HepG2 (cell line): ENCODE measurements at regions not wholly inside any gene's neighbourhood (a gene's known extent, or its start where the extent isn't known, plus 50 kb on each side); places are given as distances from the start of the nearest gene placed in this dataset.

Source experiments
- ATAC-seq: fragments of 200-7000 bp; cut with Tn5 transposase; 3 replicates; pipeline ENCODE4 v1.9.1; 2020; ENCODE audit warnings: mild to moderate bottlenecking, moderate library complexity
- BruUV-seq: library from RNA; stranded (reverse); fragments of 400-500 nt; replicated peaks from 2 replicates; lab custom pipeline; 2021; lab: Mats Ljungman, UMichigan
- CTCF ChIA-PET: fragments of 300-600 bp; formaldehyde crosslinking; extraction: SDS; loops from one replicate; lab custom pipeline; 2021; ENCODE audit warnings: low total read pairs, inconsistent platforms, low intra/inter-chr PET ratio; lab: Yijun Ruan, JAX
- POLR2A ChIA-PET: fragments of 350-600 bp; sonication (Branson Sonifier 250); formaldehyde crosslinking; loops from one replicate; lab custom pipeline; 2020; ENCODE audit warnings: antibody characterized with exemption, inconsistent platforms; lab: Yijun Ruan, JAX
- DNase-seq: peaks from one replicate; pipeline ENCODE4 v3.0.0-alpha.2; 2015; ENCODE audit warnings: low spot score
- FAIRE-seq: peaks from 3 replicates; lab custom pipeline; 2011; peaks lifted over from hg19 to GRCh38; lab: Jason Lieb, UNC
- H2AFZ ChIP-seq: one replicate; pipeline ENCODE4 v1.6.1; 2011; ENCODE audit warnings: low read length, inconsistent platforms
- H3K27ac ChIP-seq: fragments of 300-600 bp; 3 replicates; pipeline ENCODE4 v1.8.0; 2011; ENCODE audit warnings: mixed run types, mild to moderate bottlenecking, mixed read lengths, low read length, inconsistent platforms; ENCODE audit not compliant: insufficient read depth; ENCODE audit errors: extremely low read length
- H3K27me3 ChIP-seq, 2 experiments: fragments of 200-600 bp in 1 of 2; 2 replicates in 1 of 2; 3 replicates in 1 of 2; pipeline versions ENCODE4 v1.6.0 to v1.8.0; 2011; ENCODE audit warnings: low read length in 2 of 2, mild to moderate bottlenecking in 2 of 2, moderate library complexity in 2 of 2, inconsistent platforms in 1 of 2; ENCODE audit not compliant: insufficient read depth in 2 of 2, control insufficient read depth in 1 of 2
- H3K36me3 ChIP-seq, 2 experiments: fragments of 200-600 bp in 1 of 2; replicated peaks in 1 of 2; 2 replicates in 1 of 2; 3 replicates in 1 of 2; pipeline versions ENCODE4 v1.5.1 to v1.8.0; 2011; ENCODE audit warnings: low read length in 2 of 2, inconsistent platforms in 1 of 2; ENCODE audit not compliant: insufficient read depth in 2 of 2, control insufficient read depth in 1 of 2
- H3K4me1 ChIP-seq: 2 replicates; pipeline ENCODE4 v1.5.1; 2012; ENCODE audit warnings: low read length, inconsistent platforms; ENCODE audit not compliant: insufficient read depth
- H3K4me2 ChIP-seq: 2 replicates; pipeline ENCODE4 v1.6.0; 2011; ENCODE audit warnings: low read depth, low read length, inconsistent platforms
- H3K4me3 ChIP-seq, 3 experiments: fragments of 200-600 bp in 1 of 3; sonication (generic), shearing (Covaris generic) in 1 of 3; replicated peaks in 1 of 3; 2 replicates each; pipeline ENCODE4 v1.5.1; 2011 to 2016; ENCODE audit warnings: low read length in 3 of 3, inconsistent platforms in 2 of 3, low read depth in 2 of 3, mild to moderate bottlenecking in 2 of 3, control low read depth in 1 of 3, mixed read lengths in 1 of 3; ENCODE audit not compliant: insufficient read depth in 1 of 3
- H3K79me2 ChIP-seq: one replicate; pipeline ENCODE4 v1.6.1; 2011; ENCODE audit warnings: low read length, inconsistent platforms; ENCODE audit not compliant: insufficient read depth
- H3K9ac ChIP-seq: 2 replicates; pipeline ENCODE4 v1.6.0; 2011; ENCODE audit warnings: mild to moderate bottlenecking, low read depth, low read length, inconsistent platforms; ENCODE audit not compliant: insufficient read depth
- H3K9me3 ChIP-seq: 2 replicates; pipeline ENCODE4 v1.5.1; 2012; ENCODE audit warnings: mild to moderate bottlenecking, low read length
- H4K20me1 ChIP-seq: 2 replicates; pipeline ENCODE4 v1.6.0; 2011; ENCODE audit warnings: inconsistent platforms, mild to moderate bottlenecking, low read length, moderate library complexity; ENCODE audit not compliant: insufficient read depth
- KLF6 ChIP-seq: IDR thresholded peaks from 2 replicates; pipeline ENCODE4 v1.8.0; 2016; ENCODE audit warnings: missing biosample characterization, missing genetic modification reagents
- MED8 ChIP-seq: sonication (generic); formaldehyde crosslinking; IDR thresholded peaks from 2 replicates; pipeline ENCODE4 v1.8.1; 2023; ENCODE audit warnings: mild to moderate bottlenecking, missing genetic modification reagents; ENCODE audit not compliant: insufficient replicate concordance
- NBN ChIP-seq: fragments of 450-650 bp; conservative IDR thresholded peaks from 2 replicates; pipeline ENCODE4 v1.6.1; 2017
- NCOA2 ChIP-seq: sonication (generic); formaldehyde crosslinking; IDR thresholded peaks from 2 replicates; pipeline ENCODE4 v1.8.0; 2022; ENCODE audit warnings: inconsistent platforms
- NFYC ChIP-seq: IDR thresholded peaks from 2 replicates; pipeline ENCODE4 v1.6.1; 2016; ENCODE audit warnings: missing genetic modification reagents, missing compliant biosample characterization
- ONECUT2 ChIP-seq: sonication (generic); formaldehyde crosslinking; IDR thresholded peaks from 2 replicates; pipeline ENCODE4 v1.4.0; 2020; ENCODE audit warnings: missing genetic modification reagents
- PPARG ChIP-seq: conservative IDR thresholded peaks from 2 replicates; pipeline ENCODE4 v1.6.1; 2016; ENCODE audit warnings: missing biosample characterization, missing genetic modification reagents
- ZBTB3 ChIP-seq: sonication (generic); formaldehyde crosslinking; IDR thresholded peaks from 2 replicates; pipeline ENCODE4 v1.4.0; 2020; ENCODE audit warnings: low read depth, mild to moderate bottlenecking, moderate library complexity, missing genetic modification reagents, borderline replicate concordance
- ZNF446 ChIP-seq: sonication (generic); formaldehyde crosslinking; IDR thresholded peaks from 2 replicates; pipeline ENCODE4 v1.5.0; 2020; ENCODE audit warnings: mild to moderate bottlenecking, missing genetic modification reagents
- ZNF451 ChIP-seq: sonication (generic); formaldehyde crosslinking; IDR thresholded peaks from 2 replicates; pipeline ENCODE4 v1.5.0; 2020; ENCODE audit warnings: mild to moderate bottlenecking, missing genetic modification reagents
- ZNF549 ChIP-seq: sonication (generic); formaldehyde crosslinking; IDR thresholded peaks from 2 replicates; pipeline ENCODE4 v1.5.0; 2020; ENCODE audit warnings: missing genetic modification reagents
- ZNF589 ChIP-seq: sonication (generic); formaldehyde crosslinking; conservative IDR thresholded peaks from 2 replicates; pipeline ENCODE4 v1.8.0; 2022; ENCODE audit warnings: mild to moderate bottlenecking, moderate library complexity, missing genetic modification reagents
- WGBS: methylation state at CpG from one replicate; pipeline ENCODE4 v1.1.6; 2017; ENCODE audit warnings: low lambda C conversion rate; 5-methylcytosine and 5-hydroxymethylcytosine counted together
- in situ Hi-C: cut with HindIII; loops from 2 replicates; pipeline ENCODE4 v1.10.0; 2017; ENCODE audit warnings: low pct_unique_long_range_greater_than_20kb; ENCODE audit not compliant: extremely low pct_ligation_motif_present
- intact Hi-C: fragments of 100-400 bp; cut with micrococcal nuclease; formaldehyde crosslinking; loops from one replicate; pipeline ENCODE4 v1.10.0; 2022; ENCODE audit not compliant: unreplicated experiment
- TF ChIP-seq, protein P1 (sequence below): sonication (generic); formaldehyde crosslinking; IDR thresholded peaks from 2 replicates; pipeline ENCODE4 v1.8.0; 2022; ENCODE audit warnings: mild to moderate bottlenecking, missing genetic modification reagents
- TF ChIP-seq, protein P2 (sequence below): IDR thresholded peaks from 2 replicates; pipeline ENCODE4 v1.6.1; 2018; ENCODE audit warnings: missing genetic modification reagents, mild to moderate bottlenecking, missing compliant biosample characterization
- TF ChIP-seq, protein P3 (sequence below), 2 experiments: fragments of 450-650 bp in 1 of 2; sonication (generic) in 1 of 2; formaldehyde crosslinking in 1 of 2; IDR thresholded peaks; 2 replicates each; pipeline versions ENCODE4 v1.6.1 to v1.8.0; 2016 to 2022; ENCODE audit warnings: antibody characterized with exemption in 1 of 2, mild to moderate bottlenecking in 1 of 2, missing genetic modification reagents in 1 of 2

DNA sequence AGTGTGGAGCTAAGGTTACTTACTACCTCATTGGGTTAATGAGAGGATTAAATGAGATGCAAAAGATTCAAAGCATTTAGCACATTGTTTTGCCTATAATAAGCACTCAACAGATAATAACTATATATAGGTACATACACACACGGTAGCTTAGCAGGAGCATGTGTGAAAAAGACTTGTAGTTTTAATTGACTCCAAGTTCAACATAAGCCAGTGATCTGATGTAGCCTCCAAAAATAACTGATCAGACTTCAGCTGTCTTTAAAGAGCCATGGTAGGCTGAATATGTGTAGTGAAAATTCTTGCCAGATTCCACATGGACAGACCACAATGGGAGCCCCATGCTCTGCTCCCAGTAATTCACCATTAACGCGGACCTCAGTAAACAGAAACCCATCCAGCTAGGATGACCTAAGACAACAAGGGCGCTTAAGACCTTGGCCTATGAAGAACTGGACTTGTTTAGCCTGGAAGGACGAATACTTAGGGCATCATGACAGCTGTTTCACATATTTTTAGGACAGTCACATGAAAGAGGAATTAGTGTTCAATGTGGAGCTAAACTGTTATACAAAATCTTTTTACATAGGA is 115.1 kb upstream of the ZNF366 start:
- FAIRE-seq = no peak
- in situ Hi-C loops = no loop called here
- Histone ChIP-seq H4K20me1 (no peaks in the 10 kb centered on the region), H3K79me2 (no peaks in the 10 kb centered on the region), H3K9ac (no peak overlapping the region), H3K27me3 (peaks cover 0 to 3% of the 10 kb centered on the region in 2 experiments; a peak in 1 of 5 replicates), H3K4me2 (no peak overlapping the region), H3K9me3 (no peaks in the 10 kb centered on the region), H2AFZ (no peak overlapping the region), H3K4me3 (no peak overlapping the region), H3K36me3 (no peaks in the 10 kb centered on the region), H3K4me1 (no peaks in the 10 kb centered on the region), H3K27ac (no peak overlapping the region)
- BruUV-seq = no TSS peak
- intact Hi-C loops = no loop called here
- CTCF ChIA-PET = no interaction called here
- POLR2A ChIA-PET = no interaction called here
- ATAC-seq = no peak
- WGBS = 29% methylated on average over 5 of the region's 5 CpGs
- DNase-seq = no peak
- TF ChIP-seq, protein P1, sequence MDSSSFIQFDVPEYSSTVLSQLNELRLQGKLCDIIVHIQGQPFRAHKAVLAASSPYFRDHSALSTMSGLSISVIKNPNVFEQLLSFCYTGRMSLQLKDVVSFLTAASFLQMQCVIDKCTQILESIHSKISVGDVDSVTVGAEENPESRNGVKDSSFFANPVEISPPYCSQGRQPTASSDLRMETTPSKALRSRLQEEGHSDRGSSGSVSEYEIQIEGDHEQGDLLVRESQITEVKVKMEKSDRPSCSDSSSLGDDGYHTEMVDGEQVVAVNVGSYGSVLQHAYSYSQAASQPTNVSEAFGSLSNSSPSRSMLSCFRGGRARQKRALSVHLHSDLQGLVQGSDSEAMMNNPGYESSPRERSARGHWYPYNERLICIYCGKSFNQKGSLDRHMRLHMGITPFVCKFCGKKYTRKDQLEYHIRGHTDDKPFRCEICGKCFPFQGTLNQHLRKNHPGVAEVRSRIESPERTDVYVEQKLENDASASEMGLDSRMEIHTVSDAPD = no peak
- TF ChIP-seq NFYC (no peak), NBN (no peak), KLF6 (CRISPR knock-in tag) (no peak), ONECUT2 (CRISPR knock-in tag) (no peak), MED8 (CRISPR knock-in tag) (no peak), PPARG (CRISPR knock-in tag) (no peak), ZNF446 (CRISPR knock-in tag) (no peak), ZNF549 (CRISPR knock-in tag) (no peak), NCOA2 (CRISPR knock-in tag) (no peak), ZNF589 (CRISPR knock-in tag) (no peak), ZNF451 (no peak), ZBTB3 (no peak)
- TF ChIP-seq, protein P2, sequence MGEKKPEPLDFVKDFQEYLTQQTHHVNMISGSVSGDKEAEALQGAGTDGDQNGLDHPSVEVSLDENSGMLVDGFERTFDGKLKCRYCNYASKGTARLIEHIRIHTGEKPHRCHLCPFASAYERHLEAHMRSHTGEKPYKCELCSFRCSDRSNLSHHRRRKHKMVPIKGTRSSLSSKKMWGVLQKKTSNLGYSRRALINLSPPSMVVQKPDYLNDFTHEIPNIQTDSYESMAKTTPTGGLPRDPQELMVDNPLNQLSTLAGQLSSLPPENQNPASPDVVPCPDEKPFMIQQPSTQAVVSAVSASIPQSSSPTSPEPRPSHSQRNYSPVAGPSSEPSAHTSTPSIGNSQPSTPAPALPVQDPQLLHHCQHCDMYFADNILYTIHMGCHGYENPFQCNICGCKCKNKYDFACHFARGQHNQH (CRISPR knock-in tag) = no peak
- TF ChIP-seq, protein P3, sequence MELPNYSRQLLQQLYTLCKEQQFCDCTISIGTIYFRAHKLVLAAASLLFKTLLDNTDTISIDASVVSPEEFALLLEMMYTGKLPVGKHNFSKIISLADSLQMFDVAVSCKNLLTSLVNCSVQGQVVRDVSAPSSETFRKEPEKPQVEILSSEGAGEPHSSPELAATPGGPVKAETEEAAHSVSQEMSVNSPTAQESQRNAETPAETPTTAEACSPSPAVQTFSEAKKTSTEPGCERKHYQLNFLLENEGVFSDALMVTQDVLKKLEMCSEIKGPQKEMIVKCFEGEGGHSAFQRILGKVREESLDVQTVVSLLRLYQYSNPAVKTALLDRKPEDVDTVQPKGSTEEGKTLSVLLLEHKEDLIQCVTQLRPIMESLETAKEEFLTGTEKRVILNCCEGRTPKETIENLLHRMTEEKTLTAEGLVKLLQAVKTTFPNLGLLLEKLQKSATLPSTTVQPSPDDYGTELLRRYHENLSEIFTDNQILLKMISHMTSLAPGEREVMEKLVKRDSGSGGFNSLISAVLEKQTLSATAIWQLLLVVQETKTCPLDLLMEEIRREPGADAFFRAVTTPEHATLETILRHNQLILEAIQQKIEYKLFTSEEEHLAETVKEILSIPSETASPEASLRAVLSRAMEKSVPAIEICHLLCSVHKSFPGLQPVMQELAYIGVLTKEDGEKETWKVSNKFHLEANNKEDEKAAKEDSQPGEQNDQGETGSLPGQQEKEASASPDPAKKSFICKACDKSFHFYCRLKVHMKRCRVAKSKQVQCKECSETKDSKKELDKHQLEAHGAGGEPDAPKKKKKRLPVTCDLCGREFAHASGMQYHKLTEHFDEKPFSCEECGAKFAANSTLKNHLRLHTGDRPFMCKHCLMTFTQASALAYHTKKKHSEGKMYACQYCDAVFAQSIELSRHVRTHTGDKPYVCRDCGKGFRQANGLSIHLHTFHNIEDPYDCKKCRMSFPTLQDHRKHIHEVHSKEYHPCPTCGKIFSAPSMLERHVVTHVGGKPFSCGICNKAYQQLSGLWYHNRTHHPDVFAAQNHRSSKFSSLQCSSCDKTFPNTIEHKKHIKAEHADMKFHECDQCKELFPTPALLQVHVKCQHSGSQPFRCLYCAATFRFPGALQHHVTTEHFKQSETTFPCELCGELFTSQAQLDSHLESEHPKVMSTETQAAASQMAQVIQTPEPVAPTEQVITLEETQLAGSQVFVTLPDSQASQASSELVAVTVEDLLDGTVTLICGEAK (IDR thresholded peaks at IDR 0.05) = no peak
- TF ChIP-seq, protein P3 (CRISPR knock-in tag; IDR thresholded peaks at IDR 0.05) = no peak
